H1 (cell line): ENCODE measurements at regions not wholly inside any gene's neighbourhood (a gene's known extent, or its start where the extent isn't known, plus 50 kb on each side); places are given as distances from the start of the nearest gene placed in this dataset.

Experiments
- CREB1 ChIP-seq: IDR thresholded peaks from 2 replicates; pipeline ENCODE4 v1.6.1; 2012; ENCODE audit warnings: inconsistent platforms
- SIN3A ChIP-seq, 2 experiments: IDR thresholded peaks in 1 of 2; conservative IDR thresholded peaks in 1 of 2; 2 replicates each; pipeline ENCODE4 v1.6.1; 2011 to 2012; ENCODE audit warnings: low read length in 2 of 2, improper control_type of control experiment in 1 of 2, low read depth in 1 of 2, mild to moderate bottlenecking in 1 of 2
- SIX5 ChIP-seq: IDR thresholded peaks from 2 replicates; pipeline ENCODE4 v1.6.1; 2011; ENCODE audit warnings: mild to moderate bottlenecking, low read depth, low read length
- TCF12 ChIP-seq: IDR thresholded peaks from 2 replicates; pipeline ENCODE4 v1.6.1; 2011; ENCODE audit warnings: low read depth, mild to moderate bottlenecking, low read length
- ZNF274 ChIP-seq: IDR thresholded peaks from 2 replicates; pipeline ENCODE4 v1.7.0; 2012; ENCODE audit warnings: low read length, borderline replicate concordance; ENCODE audit errors: extremely low read depth
- TF ChIP-seq, protein P1 (sequence below): fragments of 300-600 bp; sonication (generic); IDR thresholded peaks from 2 replicates; pipeline ENCODE4 v1.7.1; 2012; ENCODE audit warnings: low read length, moderate library complexity, mild to moderate bottlenecking, inconsistent platforms; ENCODE audit not compliant: insufficient replicate concordance

- TF ChIP-seq, protein P1, sequence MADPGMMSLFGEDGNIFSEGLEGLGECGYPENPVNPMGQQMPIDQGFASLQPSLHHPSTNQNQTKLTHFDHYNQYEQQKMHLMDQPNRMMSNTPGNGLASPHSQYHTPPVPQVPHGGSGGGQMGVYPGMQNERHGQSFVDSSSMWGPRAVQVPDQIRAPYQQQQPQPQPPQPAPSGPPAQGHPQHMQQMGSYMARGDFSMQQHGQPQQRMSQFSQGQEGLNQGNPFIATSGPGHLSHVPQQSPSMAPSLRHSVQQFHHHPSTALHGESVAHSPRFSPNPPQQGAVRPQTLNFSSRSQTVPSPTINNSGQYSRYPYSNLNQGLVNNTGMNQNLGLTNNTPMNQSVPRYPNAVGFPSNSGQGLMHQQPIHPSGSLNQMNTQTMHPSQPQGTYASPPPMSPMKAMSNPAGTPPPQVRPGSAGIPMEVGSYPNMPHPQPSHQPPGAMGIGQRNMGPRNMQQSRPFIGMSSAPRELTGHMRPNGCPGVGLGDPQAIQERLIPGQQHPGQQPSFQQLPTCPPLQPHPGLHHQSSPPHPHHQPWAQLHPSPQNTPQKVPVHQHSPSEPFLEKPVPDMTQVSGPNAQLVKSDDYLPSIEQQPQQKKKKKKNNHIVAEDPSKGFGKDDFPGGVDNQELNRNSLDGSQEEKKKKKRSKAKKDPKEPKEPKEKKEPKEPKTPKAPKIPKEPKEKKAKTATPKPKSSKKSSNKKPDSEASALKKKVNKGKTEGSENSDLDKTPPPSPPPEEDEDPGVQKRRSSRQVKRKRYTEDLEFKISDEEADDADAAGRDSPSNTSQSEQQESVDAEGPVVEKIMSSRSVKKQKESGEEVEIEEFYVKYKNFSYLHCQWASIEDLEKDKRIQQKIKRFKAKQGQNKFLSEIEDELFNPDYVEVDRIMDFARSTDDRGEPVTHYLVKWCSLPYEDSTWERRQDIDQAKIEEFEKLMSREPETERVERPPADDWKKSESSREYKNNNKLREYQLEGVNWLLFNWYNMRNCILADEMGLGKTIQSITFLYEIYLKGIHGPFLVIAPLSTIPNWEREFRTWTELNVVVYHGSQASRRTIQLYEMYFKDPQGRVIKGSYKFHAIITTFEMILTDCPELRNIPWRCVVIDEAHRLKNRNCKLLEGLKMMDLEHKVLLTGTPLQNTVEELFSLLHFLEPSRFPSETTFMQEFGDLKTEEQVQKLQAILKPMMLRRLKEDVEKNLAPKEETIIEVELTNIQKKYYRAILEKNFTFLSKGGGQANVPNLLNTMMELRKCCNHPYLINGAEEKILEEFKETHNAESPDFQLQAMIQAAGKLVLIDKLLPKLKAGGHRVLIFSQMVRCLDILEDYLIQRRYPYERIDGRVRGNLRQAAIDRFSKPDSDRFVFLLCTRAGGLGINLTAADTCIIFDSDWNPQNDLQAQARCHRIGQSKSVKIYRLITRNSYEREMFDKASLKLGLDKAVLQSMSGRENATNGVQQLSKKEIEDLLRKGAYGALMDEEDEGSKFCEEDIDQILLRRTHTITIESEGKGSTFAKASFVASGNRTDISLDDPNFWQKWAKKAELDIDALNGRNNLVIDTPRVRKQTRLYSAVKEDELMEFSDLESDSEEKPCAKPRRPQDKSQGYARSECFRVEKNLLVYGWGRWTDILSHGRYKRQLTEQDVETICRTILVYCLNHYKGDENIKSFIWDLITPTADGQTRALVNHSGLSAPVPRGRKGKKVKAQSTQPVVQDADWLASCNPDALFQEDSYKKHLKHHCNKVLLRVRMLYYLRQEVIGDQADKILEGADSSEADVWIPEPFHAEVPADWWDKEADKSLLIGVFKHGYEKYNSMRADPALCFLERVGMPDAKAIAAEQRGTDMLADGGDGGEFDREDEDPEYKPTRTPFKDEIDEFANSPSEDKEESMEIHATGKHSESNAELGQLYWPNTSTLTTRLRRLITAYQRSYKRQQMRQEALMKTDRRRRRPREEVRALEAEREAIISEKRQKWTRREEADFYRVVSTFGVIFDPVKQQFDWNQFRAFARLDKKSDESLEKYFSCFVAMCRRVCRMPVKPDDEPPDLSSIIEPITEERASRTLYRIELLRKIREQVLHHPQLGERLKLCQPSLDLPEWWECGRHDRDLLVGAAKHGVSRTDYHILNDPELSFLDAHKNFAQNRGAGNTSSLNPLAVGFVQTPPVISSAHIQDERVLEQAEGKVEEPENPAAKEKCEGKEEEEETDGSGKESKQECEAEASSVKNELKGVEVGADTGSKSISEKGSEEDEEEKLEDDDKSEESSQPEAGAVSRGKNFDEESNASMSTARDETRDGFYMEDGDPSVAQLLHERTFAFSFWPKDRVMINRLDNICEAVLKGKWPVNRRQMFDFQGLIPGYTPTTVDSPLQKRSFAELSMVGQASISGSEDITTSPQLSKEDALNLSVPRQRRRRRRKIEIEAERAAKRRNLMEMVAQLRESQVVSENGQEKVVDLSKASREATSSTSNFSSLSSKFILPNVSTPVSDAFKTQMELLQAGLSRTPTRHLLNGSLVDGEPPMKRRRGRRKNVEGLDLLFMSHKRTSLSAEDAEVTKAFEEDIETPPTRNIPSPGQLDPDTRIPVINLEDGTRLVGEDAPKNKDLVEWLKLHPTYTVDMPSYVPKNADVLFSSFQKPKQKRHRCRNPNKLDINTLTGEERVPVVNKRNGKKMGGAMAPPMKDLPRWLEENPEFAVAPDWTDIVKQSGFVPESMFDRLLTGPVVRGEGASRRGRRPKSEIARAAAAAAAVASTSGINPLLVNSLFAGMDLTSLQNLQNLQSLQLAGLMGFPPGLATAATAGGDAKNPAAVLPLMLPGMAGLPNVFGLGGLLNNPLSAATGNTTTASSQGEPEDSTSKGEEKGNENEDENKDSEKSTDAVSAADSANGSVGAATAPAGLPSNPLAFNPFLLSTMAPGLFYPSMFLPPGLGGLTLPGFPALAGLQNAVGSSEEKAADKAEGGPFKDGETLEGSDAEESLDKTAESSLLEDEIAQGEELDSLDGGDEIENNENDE: no peak
- TF ChIP-seq TCF12 (no peak), SIX5 (no peak), CREB1 (no peak), SIN3A (conservative IDR thresholded peaks at IDR 0.05 in 1 of 2, IDR thresholded peaks at IDR 0.05 in 1 of 2; ENCODE audit: low read depth in 1 of 2, low read length in 2 of 2) (no peak), ZNF274 (no peak)
Observed at GRCh38 chr2:238969857-238970256, 122.0 kb downstream of the TWIST2 start (continued).
